Caco-2 (cell line): ENCODE measurements at regions not wholly inside any gene's neighbourhood (a gene's known extent, or its start where the extent isn't known, plus 50 kb on each side); places are given as distances from the start of the nearest gene placed in this dataset.

ENCODE experiments used
- BruUV-seq: library from RNA; stranded (reverse); fragments of 400-500 nt; replicated peaks from 2 replicates; lab custom pipeline; 2021; lab: Mats Ljungman, UMichigan
- CTCF ChIA-PET: fragments of 300-600 bp; sonication (Branson Sonifier 250); formaldehyde crosslinking; loops from one replicate; lab custom pipeline; 2022; ENCODE audit warnings: antibody characterized with exemption; lab: Charles Lee
- POLR2A ChIA-PET: fragments of 300-600 bp; sonication (Branson Sonifier 250); formaldehyde crosslinking; loops from one replicate; lab custom pipeline; 2022; ENCODE audit warnings: antibody characterized with exemption; lab: Charles Lee
- DNase-seq, 2 experiments: peaks; one replicate each; pipeline versions ENCODE4 v3.0.0 to v3.0.0-alpha.2; 2020 to 2022
- H3K27me3 ChIP-seq: replicated peaks from 2 replicates; pipeline ENCODE4 v1.6.0; 2011; ENCODE audit warnings: low read length; ENCODE audit not compliant: control insufficient read depth, insufficient read depth
- H3K36me3 ChIP-seq: 2 replicates; pipeline ENCODE4 v1.5.1; 2011; ENCODE audit warnings: low read length; ENCODE audit not compliant: control insufficient read depth, insufficient read depth
- H3K4me1 ChIP-seq: fragments of 250-450 bp; sonication (Bioruptor Pico); 2 replicates; pipeline ENCODE4 v1.5.1; 2020; ENCODE audit warnings: mild to moderate bottlenecking
- H3K4me3 ChIP-seq: 2 replicates; pipeline ENCODE4 v1.5.1; 2011; ENCODE audit warnings: low read depth, mild to moderate bottlenecking, control low read depth, low read length
- H3K9me3 ChIP-seq: fragments of 250-450 bp; sonication (Bioruptor Pico); 2 replicates; pipeline ENCODE4 v1.5.1; 2020; ENCODE audit warnings: mild to moderate bottlenecking, moderate library complexity
- H3K27ac Mint-ChIP-seq: one replicate; pipeline ENCODE4 v1.8.0; 2022; ENCODE audit warnings: mixed read lengths; ENCODE audit not compliant: unreplicated experiment
- H3K27me3 Mint-ChIP-seq: one replicate; pipeline ENCODE4 v1.8.0; 2022; ENCODE audit warnings: mixed read lengths; ENCODE audit not compliant: insufficient read depth, unreplicated experiment
- H3K36me3 Mint-ChIP-seq: one replicate; pipeline ENCODE4 v1.8.0; 2022; ENCODE audit warnings: mild to moderate bottlenecking, mixed read lengths; ENCODE audit not compliant: insufficient read depth, unreplicated experiment
- H3K4me1 Mint-ChIP-seq: one replicate; pipeline ENCODE4 v1.8.0; 2022; ENCODE audit warnings: low read depth, mixed read lengths; ENCODE audit not compliant: unreplicated experiment
- H3K4me3 Mint-ChIP-seq: one replicate; pipeline ENCODE4 v1.8.0; 2022; ENCODE audit warnings: mild to moderate bottlenecking, moderate library complexity, mixed read lengths; ENCODE audit not compliant: unreplicated experiment
- H3K9me3 Mint-ChIP-seq: one replicate; pipeline ENCODE4 v1.8.0; 2022; ENCODE audit warnings: mixed read lengths; ENCODE audit not compliant: unreplicated experiment
- CTCF ChIP-seq, 2 experiments: fragments of 200-600 bp in 1 of 2; IDR thresholded peaks; 1 replicate in 1 of 2; 2 replicates in 1 of 2; pipeline versions ENCODE4 v1.5.1 to v1.8.0; 2011 to 2022; ENCODE audit warnings: antibody characterized with exemption in 1 of 2, control low read depth in 1 of 2, inconsistent platforms in 1 of 2, low read depth in 1 of 2, low read length in 1 of 2, mild to moderate bottlenecking in 1 of 2, moderate library complexity in 1 of 2; ENCODE audit not compliant: insufficient read depth in 1 of 2, severe bottlenecking in 1 of 2, unreplicated experiment in 1 of 2
- intact Hi-C: fragments of 100-400 bp; cut with micrococcal nuclease; formaldehyde crosslinking; loops from one replicate; pipeline ENCODE4 v1.10.0; 2022; ENCODE audit not compliant: unreplicated experiment

GRCh38 chr12:74446466-74446865 is 91.2 kb upstream of the ATXN7L3B start:
- intact Hi-C loops = no loop called here
- Mint-ChIP-seq H3K4me3 (no peak overlapping the region), H3K36me3 (no peaks in the 10 kb centered on the region), H3K27me3 (no peaks in the 10 kb centered on the region), H3K9me3 (no peaks in the 10 kb centered on the region), H3K4me1 (no peaks in the 10 kb centered on the region), H3K27ac (no peak overlapping the region)
- Histone ChIP-seq H3K36me3 (no peaks in the 10 kb centered on the region), H3K27me3 (no peaks in the 10 kb centered on the region), H3K4me1 (no peaks in the 10 kb centered on the region), H3K4me3 (no peak overlapping the region), H3K9me3 (no peaks in the 10 kb centered on the region)
- no TSS peak for BruUV-seq
- ChIA-PET POLR2A (no interaction called here), CTCF (no interaction called here)
- DNase-seq = peak; percentile 13 to 51
- TF ChIP-seq CTCF (IDR thresholded peaks at IDR 0.05; ENCODE audit: insufficient read depth in 1 of 2, low read depth in 1 of 2, low read length in 1 of 2, severe bottlenecking in 1 of 2, unreplicated experiment in 1 of 2) = no peak

- no peak overlapping the region for H3K27ac Mint-ChIP-seq
- H3K27me3 Mint-ChIP-seq = no peaks in the 10 kb centered on the region
- Histone ChIP-seq H3K4me3 (no peak overlapping the region), H3K27me3 (no peaks in the 10 kb centered on the region), H3K4me1 (no peaks in the 10 kb centered on the region), H3K9me3 (no peaks in the 10 kb centered on the region), H3K36me3 (no peaks in the 10 kb centered on the region)
- CTCF ChIA-PET = no interaction called here
- no peak for DNase-seq
- POLR2A ChIA-PET = no interaction called here
- TF ChIP-seq CTCF (IDR thresholded peaks at IDR 0.05; ENCODE audit: insufficient read depth in 1 of 2, low read depth in 1 of 2, low read length in 1 of 2, severe bottlenecking in 1 of 2, unreplicated experiment in 1 of 2) = no peak
- no TSS peak for BruUV-seq
- no peak overlapping the region for H3K4me3 Mint-ChIP-seq
- no peaks in the 10 kb centered on the region for H3K4me1 Mint-ChIP-seq
- H3K9me3 Mint-ChIP-seq = no peaks in the 10 kb centered on the region
- intact Hi-C loops = no loop called here
- H3K36me3 Mint-ChIP-seq = no peaks in the 10 kb centered on the region
Measured at GRCh38 chr12:74449872-74450271, 87.8 kb upstream of the ATXN7L3B start.

GRCh38 chr12:74454109-74454508 is 83.5 kb upstream of the ATXN7L3B start:
- no peak overlapping the region for H3K27ac Mint-ChIP-seq
- no peaks in the 10 kb centered on the region for H3K27me3 Mint-ChIP-seq
- no peak overlapping the region for H3K4me3 Mint-ChIP-seq
- ChIA-PET POLR2A (no interaction called here), CTCF (no interaction called here)
- no peaks in the 10 kb centered on the region for H3K4me1 ChIP-seq
- DNase-seq = no peak
- BruUV-seq = no TSS peak
- intact Hi-C loops = no loop called here
- H3K27me3 ChIP-seq = no peaks in the 10 kb centered on the region
- no peak for TF ChIP-seq CTCF (IDR thresholded peaks at IDR 0.05; ENCODE audit: insufficient read depth in 1 of 2, low read depth in 1 of 2, low read length in 1 of 2, severe bottlenecking in 1 of 2, unreplicated experiment in 1 of 2)
- no peak overlapping the region for H3K4me3 ChIP-seq
- no peaks in the 10 kb centered on the region for H3K9me3 ChIP-seq
- no peaks in the 10 kb centered on the region for H3K4me1 Mint-ChIP-seq
- no peaks in the 10 kb centered on the region for H3K36me3 ChIP-seq
- H3K9me3 Mint-ChIP-seq = no peaks in the 10 kb centered on the region
- no peaks in the 10 kb centered on the region for H3K36me3 Mint-ChIP-seq
